Karpas-422 (cell line): ENCODE measurements at regions not wholly inside any gene's neighbourhood (a gene's known extent, or its start where the extent isn't known, plus 50 kb on each side); places are given as distances from the start of the nearest gene placed in this dataset.

Experiments
- DNase-seq: peaks from one replicate; pipeline ENCODE4 v3.0.0-alpha.2; 2015
- H2AFZ ChIP-seq: fragments of 200-600 bp; sonication (generic); 2 replicates; pipeline ENCODE4 v1.6.1; 2014; ENCODE audit warnings: antibody characterized with exemption, low read length, mixed read lengths
- H3K27ac ChIP-seq: fragments of 200-600 bp; sonication (generic); 2 replicates; pipeline ENCODE4 v1.5.1; 2014; ENCODE audit warnings: mild to moderate bottlenecking, low read length, moderate library complexity
- H3K27me3 ChIP-seq: fragments of 200-600 bp; sonication (generic); 2 replicates; pipeline ENCODE4 v1.6.1; 2014; ENCODE audit warnings: low read length, mixed read lengths
- H3K36me3 ChIP-seq: fragments of 200-600 bp; sonication (generic); 2 replicates; pipeline ENCODE4 v1.6.1; 2014; ENCODE audit warnings: low read length, mixed read lengths; ENCODE audit not compliant: insufficient read depth
- H3K4me1 ChIP-seq: fragments of 200-600 bp; sonication (generic); 2 replicates; pipeline ENCODE4 v1.6.1; 2014; ENCODE audit warnings: mild to moderate bottlenecking, low read length, mixed read lengths
- H3K4me2 ChIP-seq: fragments of 200-600 bp; sonication (generic); 2 replicates; pipeline ENCODE4 v1.6.1; 2014; ENCODE audit warnings: low read length, low read depth, mild to moderate bottlenecking; ENCODE audit not compliant: poor library complexity, severe bottlenecking
- H3K4me3 ChIP-seq: fragments of 200-600 bp; sonication (generic); 2 replicates; pipeline ENCODE4 v1.5.1; 2014; ENCODE audit warnings: mild to moderate bottlenecking, antibody characterized with exemption, low read length, mixed read lengths
- H3K79me2 ChIP-seq: fragments of 200-600 bp; sonication (generic); 2 replicates; pipeline ENCODE4 v1.6.1; 2014; ENCODE audit warnings: mild to moderate bottlenecking, low read length, mixed read lengths
- H3K9ac ChIP-seq: fragments of 200-600 bp; sonication (generic); 2 replicates; pipeline ENCODE4 v1.6.0; 2014; ENCODE audit warnings: low read length
- H3K9me2 ChIP-seq: fragments of 200-600 bp; sonication (generic), shearing (Covaris generic); replicated peaks from 2 replicates; pipeline ENCODE4 v1.6.0; 2014; ENCODE audit warnings: mild to moderate bottlenecking, low read length, moderate library complexity; ENCODE audit not compliant: insufficient read depth
- H3K9me3 ChIP-seq: fragments of 300-700, 200-600 bp; sonication (generic); 2 replicates; pipeline ENCODE4 v1.6.1; 2014; ENCODE audit warnings: low read length, mixed read lengths
- H4K20me1 ChIP-seq: fragments of 200-600 bp; sonication (generic); 2 replicates; pipeline ENCODE4 v1.6.1; 2014; ENCODE audit warnings: mild to moderate bottlenecking, antibody characterized with exemption, low read length, low read depth; ENCODE audit not compliant: insufficient read depth

DNA sequence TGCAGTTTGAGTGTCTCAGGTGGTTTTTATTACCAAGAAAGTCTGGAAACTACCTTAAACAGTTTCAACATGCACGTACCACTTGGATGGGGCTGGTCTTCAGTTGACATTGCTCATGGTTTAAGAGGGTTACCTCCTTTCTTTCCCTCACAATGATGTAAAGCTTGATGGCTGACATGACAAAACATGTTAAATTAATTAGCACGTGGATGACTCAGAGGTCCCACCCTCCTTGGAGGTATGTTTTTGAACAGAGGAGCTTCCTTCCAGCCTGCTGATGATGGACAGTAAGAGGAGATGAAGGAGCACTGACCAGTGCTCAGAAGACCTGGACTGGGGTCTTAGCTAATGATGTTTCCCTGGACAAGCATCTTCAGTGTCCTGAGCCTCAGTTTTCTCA lies 322.3 kb upstream of the PODXL start:
- DNase-seq = no peak
- H3K9me2 ChIP-seq = no peaks in the 10 kb centered on the region
- no peak overlapping the region for H3K4me2 ChIP-seq
- no peak overlapping the region for H3K9ac ChIP-seq
- no peaks in the 10 kb centered on the region for H4K20me1 ChIP-seq
- H3K4me3 ChIP-seq = no peak overlapping the region
- no peak overlapping the region for H3K27ac ChIP-seq
- no peaks in the 10 kb centered on the region for H3K9me3 ChIP-seq
- no peaks in the 10 kb centered on the region for H3K79me2 ChIP-seq
- H2AFZ ChIP-seq = no peak overlapping the region
- H3K36me3 ChIP-seq = no peaks in the 10 kb centered on the region
- no peaks in the 10 kb centered on the region for H3K4me1 ChIP-seq
- H3K27me3 ChIP-seq = no peaks in the 10 kb centered on the region

- DNase-seq = no peak
- no peaks in the 10 kb centered on the region for H3K4me1 ChIP-seq
- H4K20me1 ChIP-seq = no peaks in the 10 kb centered on the region
- no peak overlapping the region for H3K9ac ChIP-seq
- H3K79me2 ChIP-seq = no peaks in the 10 kb centered on the region
- H2AFZ ChIP-seq = no peak overlapping the region
- H3K9me3 ChIP-seq = no peaks in the 10 kb centered on the region
- no peak overlapping the region for H3K4me3 ChIP-seq
- H3K4me2 ChIP-seq = no peak overlapping the region
- H3K9me2 ChIP-seq = no peaks in the 10 kb centered on the region
- no peaks in the 10 kb centered on the region for H3K36me3 ChIP-seq
- H3K27me3 ChIP-seq = no peaks in the 10 kb centered on the region
- H3K27ac ChIP-seq = no peak overlapping the region
Measured at GRCh38 chr7:131873581-131873980, 317.2 kb upstream of the PODXL start.

DNA sequence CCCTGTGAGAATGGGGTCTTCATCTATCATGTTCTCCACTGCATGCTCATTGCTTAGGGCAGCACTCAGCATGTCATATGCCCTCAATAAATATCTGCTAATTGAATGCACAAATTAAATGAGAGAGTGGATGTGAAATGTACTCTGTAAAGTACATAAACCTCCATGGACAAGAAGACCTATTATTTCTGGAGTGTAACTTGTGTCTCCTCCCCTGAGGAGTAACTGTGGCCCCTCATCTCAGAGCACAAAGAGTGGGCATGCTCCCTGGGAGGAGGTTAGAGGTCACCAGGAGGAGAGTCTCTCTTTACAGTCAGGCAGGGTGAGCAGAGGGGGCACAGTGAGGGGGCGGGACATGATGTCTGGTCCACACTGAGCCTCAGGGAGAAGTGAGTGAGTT lies 313.6 kb upstream of the PODXL start:
- no peak for DNase-seq
- Histone ChIP-seq H3K36me3 (no peaks in the 10 kb centered on the region), H3K27ac (no peak overlapping the region), H3K9me2 (no peaks in the 10 kb centered on the region), H3K4me3 (no peak overlapping the region), H4K20me1 (no peaks in the 10 kb centered on the region), H3K9ac (no peak overlapping the region), H2AFZ (no peak overlapping the region), H3K4me1 (no peaks in the 10 kb centered on the region), H3K9me3 (no peaks in the 10 kb centered on the region), H3K79me2 (no peaks in the 10 kb centered on the region), H3K27me3 (no peaks in the 10 kb centered on the region), H3K4me2 (no peak overlapping the region)

GRCh38 chr7:131869169-131869844 lies 312.9 kb upstream of the PODXL start:
- Histone ChIP-seq H3K36me3 (no peaks in the 10 kb centered on the region), H3K9ac (no peak overlapping the region), H3K4me3 (no peak overlapping the region), H4K20me1 (no peaks in the 10 kb centered on the region), H3K9me2 (no peaks in the 10 kb centered on the region), H2AFZ (no peak overlapping the region), H3K79me2 (no peaks in the 10 kb centered on the region), H3K4me1 (no peaks in the 10 kb centered on the region), H3K9me3 (no peaks in the 10 kb centered on the region), H3K4me2 (no peak overlapping the region), H3K27me3 (no peaks in the 10 kb centered on the region), H3K27ac (no peak overlapping the region)
- DNase-seq = no peak

DNA sequence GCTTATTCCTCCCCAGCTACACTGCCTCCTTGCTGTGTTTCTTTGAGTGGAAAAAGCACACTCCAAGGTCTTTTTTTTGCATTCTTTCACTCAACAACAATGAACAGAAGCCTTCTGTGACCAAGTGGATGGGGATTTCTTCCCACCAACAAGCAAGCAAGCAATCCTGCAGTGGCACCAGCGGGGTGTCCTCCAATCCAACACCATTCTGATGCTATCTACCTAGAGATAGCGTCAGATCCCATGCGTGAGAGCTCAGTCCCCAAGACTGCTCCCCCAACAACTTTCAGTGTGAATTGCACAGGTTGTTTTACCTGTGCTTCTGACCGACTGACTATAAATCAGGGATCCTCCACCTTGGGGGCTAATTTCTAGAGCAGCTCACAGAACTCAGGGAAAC lies 311.0 kb upstream of the PODXL start:
- Histone ChIP-seq H2AFZ (no peak overlapping the region), H3K27me3 (no peaks in the 10 kb centered on the region), H3K27ac (no peak overlapping the region), H3K4me2 (no peak overlapping the region), H3K79me2 (no peaks in the 10 kb centered on the region), H3K4me3 (no peak overlapping the region), H3K4me1 (no peaks in the 10 kb centered on the region), H3K9ac (no peak overlapping the region), H4K20me1 (no peaks in the 10 kb centered on the region), H3K36me3 (no peaks in the 10 kb centered on the region), H3K9me2 (no peaks in the 10 kb centered on the region), H3K9me3 (no peaks in the 10 kb centered on the region)
- no peak for DNase-seq

DNA sequence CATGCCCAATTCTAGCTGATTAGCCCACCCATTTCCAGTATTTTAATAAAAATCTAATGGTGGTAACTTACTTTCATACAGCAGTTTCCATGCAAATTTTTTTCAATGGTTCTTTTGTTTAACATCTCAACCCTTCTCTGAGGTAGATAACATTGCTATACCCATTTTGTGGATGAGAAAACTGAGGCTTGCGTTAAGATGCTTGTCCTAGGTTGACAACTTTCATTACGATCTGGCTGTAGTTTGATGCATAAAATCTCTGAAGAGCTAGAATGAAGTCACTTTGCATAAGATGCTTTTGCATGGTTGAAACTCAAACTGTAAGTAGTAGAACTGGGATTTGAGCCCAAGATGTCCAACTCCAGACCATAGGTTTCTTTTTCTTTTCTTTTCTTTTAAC lies 309.5 kb upstream of the PODXL start:
- Histone ChIP-seq H3K4me3 (no peak overlapping the region), H3K27ac (no peak overlapping the region), H3K9me3 (no peaks in the 10 kb centered on the region), H3K4me1 (no peaks in the 10 kb centered on the region), H2AFZ (no peak overlapping the region), H3K36me3 (no peaks in the 10 kb centered on the region), H3K9me2 (no peaks in the 10 kb centered on the region), H3K27me3 (no peaks in the 10 kb centered on the region), H3K9ac (no peak overlapping the region), H3K4me2 (no peak overlapping the region), H3K79me2 (no peaks in the 10 kb centered on the region), H4K20me1 (no peaks in the 10 kb centered on the region)
- DNase-seq = no peak

GRCh38 chr7:131861620-131862346 lies 305.4 kb upstream of the PODXL start:
- Histone ChIP-seq H4K20me1 (no peaks in the 10 kb centered on the region), H3K79me2 (no peaks in the 10 kb centered on the region), H3K9ac (no peak overlapping the region), H2AFZ (no peak overlapping the region), H3K9me3 (no peaks in the 10 kb centered on the region), H3K4me3 (no peak overlapping the region), H3K4me1 (no peaks in the 10 kb centered on the region), H3K27me3 (no peaks in the 10 kb centered on the region), H3K9me2 (no peaks in the 10 kb centered on the region), H3K4me2 (no peak overlapping the region), H3K36me3 (no peaks in the 10 kb centered on the region), H3K27ac (no peak overlapping the region)
- no peak for DNase-seq

DNA sequence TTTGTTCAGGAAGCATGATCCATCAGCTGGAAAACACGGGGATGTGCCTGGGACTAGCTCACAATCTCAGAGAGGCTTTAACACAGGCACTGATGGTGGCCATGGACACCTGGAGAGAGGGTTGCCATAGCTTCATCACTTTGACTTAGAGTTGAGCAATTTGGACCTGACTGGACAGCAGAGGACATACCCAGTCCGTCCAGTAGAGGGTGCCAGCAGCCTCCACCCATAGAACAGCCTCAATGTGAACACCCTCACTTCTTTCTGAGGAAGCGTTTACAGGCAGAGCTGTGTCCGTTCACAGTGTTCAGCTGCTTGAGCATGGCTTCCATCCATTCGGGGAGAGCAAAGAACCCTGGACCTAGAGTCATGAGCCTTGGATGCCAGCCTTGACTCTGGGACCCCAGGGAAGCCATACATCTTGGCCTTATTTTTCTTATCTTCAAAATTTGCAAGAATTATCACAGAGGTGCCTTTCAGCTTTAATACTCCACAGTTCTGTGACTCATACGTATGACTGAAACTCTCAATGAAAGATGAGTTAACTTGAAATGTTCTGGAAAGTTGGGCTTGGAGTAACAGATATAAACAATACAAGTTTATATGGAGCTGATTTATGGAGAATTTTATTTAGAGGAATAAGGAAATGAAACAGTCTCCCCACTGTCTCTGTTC lies 302.9 kb upstream of the PODXL start:
- Histone ChIP-seq H3K36me3 (no peaks in the 10 kb centered on the region), H3K4me2 (no peak overlapping the region), H4K20me1 (no peaks in the 10 kb centered on the region), H3K4me3 (no peak overlapping the region), H3K4me1 (no peaks in the 10 kb centered on the region), H3K9me3 (no peaks in the 10 kb centered on the region), H3K79me2 (no peaks in the 10 kb centered on the region), H3K27ac (no peak overlapping the region), H3K9me2 (no peaks in the 10 kb centered on the region), H2AFZ (no peak overlapping the region), H3K9ac (no peak overlapping the region), H3K27me3 (no peaks in the 10 kb centered on the region)
- DNase-seq = peak; percentile 77
